ENCODE measurements at regions not wholly inside any gene's neighbourhood (a gene's known extent, or its start where the extent isn't known, plus 50 kb on each side); places are given as distances from the start of the nearest gene placed in this dataset.

- Histone ChIP-seq H3K36me3 (ENCODE audit: low read length) (no peaks in the 10 kb centered on the region), H4K20me1 (ENCODE audit: low read depth, low read length) (peaks cover 4% of the 10 kb centered on the region; the same call in 1 of the 2 replicates), H3K4me3 (ENCODE audit: insufficient read depth, low read length, poor library complexity, severe bottlenecking) (peak overlapping the region; percentile 99), H2AFZ (ENCODE audit: low read depth, low read length, severe bottlenecking) (peak overlapping the region; percentile 88), H3K27ac (ENCODE audit: low read depth, low read length) (peak overlapping the region; percentile 92), H3K9me3 (ENCODE audit: insufficient read depth, low read length) (no peaks in the 10 kb centered on the region), H3K27me3 (ENCODE audit: low read length) (no peaks in the 10 kb centered on the region), H3K9ac (ENCODE audit: low read length) (peak overlapping the region; percentile 90), H3K4me2 (ENCODE audit: low read depth, low read length, poor library complexity, severe bottlenecking) (peak overlapping the region; percentile 73), H3K79me2 (ENCODE audit: insufficient read depth, low read length) (peaks cover 37% of the 10 kb centered on the region), H3F3A (ENCODE audit: insufficient read depth) (peaks cover 16% of the 10 kb centered on the region), H3K9me2 (replicated peaks; ENCODE audit: insufficient read depth, low read length) (no peaks in the 10 kb centered on the region)
- TF ChIP-seq CTCF (IDR thresholded peaks at IDR 0.05; ENCODE audit: insufficient read depth, low read length, poor library complexity, severe bottlenecking) = no peak
- no peak for TF ChIP-seq EZH2phosphoT487 (conservative IDR thresholded peaks at IDR 0.05; ENCODE audit: low read length)
These were observed 123.8 kb downstream of the GOSR1 start for GRCh38 chr17:30600830-30601494.

GRCh38 chr17:30600060-30600829 lies 123.0 kb downstream of the GOSR1 start:
- Histone ChIP-seq H3K4me3 (ENCODE audit: insufficient read depth, low read length, poor library complexity, severe bottlenecking) (peak overlapping the region; percentile 99), H4K20me1 (ENCODE audit: low read depth, low read length) (peaks cover 4% of the 10 kb centered on the region; the same call in 1 of the 2 replicates), H3K9me3 (ENCODE audit: insufficient read depth, low read length) (no peaks in the 10 kb centered on the region), H3F3A (ENCODE audit: insufficient read depth) (peaks cover 16% of the 10 kb centered on the region), H3K36me3 (ENCODE audit: low read length) (no peaks in the 10 kb centered on the region), H3K9ac (ENCODE audit: low read length) (peak overlapping the region; percentile 90), H3K79me2 (ENCODE audit: insufficient read depth, low read length) (peaks cover 31% of the 10 kb centered on the region), H3K9me2 (replicated peaks; ENCODE audit: insufficient read depth, low read length) (no peaks in the 10 kb centered on the region), H3K27me3 (ENCODE audit: low read length) (no peaks in the 10 kb centered on the region), H2AFZ (ENCODE audit: low read depth, low read length, severe bottlenecking) (peak overlapping the region; percentile 88), H3K27ac (ENCODE audit: low read depth, low read length) (peak overlapping the region; percentile 92), H3K4me2 (ENCODE audit: low read depth, low read length, poor library complexity, severe bottlenecking) (peak overlapping the region; percentile 73)
- no peak for TF ChIP-seq EZH2phosphoT487 (conservative IDR thresholded peaks at IDR 0.05; ENCODE audit: low read length)
- TF ChIP-seq CTCF (IDR thresholded peaks at IDR 0.05; ENCODE audit: insufficient read depth, low read length, poor library complexity, severe bottlenecking) = peak; percentile 26

- Histone ChIP-seq H3K9me3 (ENCODE audit: insufficient read depth, low read length) (no peaks in the 10 kb centered on the region), H3K9ac (ENCODE audit: low read length) (peak overlapping the region; percentile 90), H3K36me3 (ENCODE audit: low read length) (no peaks in the 10 kb centered on the region), H2AFZ (ENCODE audit: low read depth, low read length, severe bottlenecking) (peak overlapping the region; percentile 88), H3F3A (ENCODE audit: insufficient read depth) (peaks cover 16% of the 10 kb centered on the region), H3K4me2 (ENCODE audit: low read depth, low read length, poor library complexity, severe bottlenecking) (peak overlapping the region; percentile 73), H3K4me3 (ENCODE audit: insufficient read depth, low read length, poor library complexity, severe bottlenecking) (peak overlapping the region; percentile 99), H3K27me3 (ENCODE audit: low read length) (no peaks in the 10 kb centered on the region), H3K79me2 (ENCODE audit: insufficient read depth, low read length) (peaks cover 24% of the 10 kb centered on the region), H4K20me1 (ENCODE audit: low read depth, low read length) (peaks cover 4% of the 10 kb centered on the region; the same call in 1 of the 2 replicates), H3K27ac (ENCODE audit: low read depth, low read length) (peak overlapping the region; percentile 92), H3K9me2 (replicated peaks; ENCODE audit: insufficient read depth, low read length) (no peaks in the 10 kb centered on the region)
- no peak for TF ChIP-seq EZH2phosphoT487 (conservative IDR thresholded peaks at IDR 0.05; ENCODE audit: low read length)
- no peak for TF ChIP-seq CTCF (IDR thresholded peaks at IDR 0.05; ENCODE audit: insufficient read depth, low read length, poor library complexity, severe bottlenecking)
These were observed 122.3 kb downstream of the GOSR1 start for GRCh38 chr17:30599428-30600059.
